COLO829 (cell line): ENCODE measurements at regions not wholly inside any gene's neighbourhood (a gene's known extent, or its start where the extent isn't known, plus 50 kb on each side); places are given as distances from the start of the nearest gene placed in this dataset.
A peak's percentile ranks its signal among the peaks of the same experiment; 100 is the strongest.
"Not testable (repeated sequence)": the region's sequence is repeated elsewhere in the genome, so short reads cannot be mapped to it uniquely, and the experiment has no call there.

Experiments used
- DNase-seq: peaks from one replicate; pipeline ENCODE4 v3.0.0; 2012; ENCODE audit warnings: low spot score

DNA sequence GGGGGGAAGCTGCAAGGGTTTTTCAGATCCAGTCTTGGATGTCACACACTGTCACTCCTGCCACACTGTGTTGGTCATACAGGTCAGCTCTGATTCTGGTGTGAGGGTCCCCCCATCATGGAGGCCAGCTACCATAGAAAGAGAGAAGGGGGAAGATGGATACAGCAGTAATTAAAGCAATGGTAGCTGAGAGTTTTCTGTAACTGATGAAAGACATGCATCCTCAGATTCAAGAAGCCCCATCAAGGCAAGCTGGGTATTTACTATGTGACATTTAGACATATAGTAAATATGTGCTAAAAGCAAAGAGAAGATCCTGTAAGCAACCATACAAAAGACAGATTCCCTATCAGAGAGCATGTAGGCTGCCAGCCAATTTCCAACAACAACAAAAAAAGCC lies 110.9 kb upstream of the COL5A1 start:
- DNase-seq: no peak

DNA sequence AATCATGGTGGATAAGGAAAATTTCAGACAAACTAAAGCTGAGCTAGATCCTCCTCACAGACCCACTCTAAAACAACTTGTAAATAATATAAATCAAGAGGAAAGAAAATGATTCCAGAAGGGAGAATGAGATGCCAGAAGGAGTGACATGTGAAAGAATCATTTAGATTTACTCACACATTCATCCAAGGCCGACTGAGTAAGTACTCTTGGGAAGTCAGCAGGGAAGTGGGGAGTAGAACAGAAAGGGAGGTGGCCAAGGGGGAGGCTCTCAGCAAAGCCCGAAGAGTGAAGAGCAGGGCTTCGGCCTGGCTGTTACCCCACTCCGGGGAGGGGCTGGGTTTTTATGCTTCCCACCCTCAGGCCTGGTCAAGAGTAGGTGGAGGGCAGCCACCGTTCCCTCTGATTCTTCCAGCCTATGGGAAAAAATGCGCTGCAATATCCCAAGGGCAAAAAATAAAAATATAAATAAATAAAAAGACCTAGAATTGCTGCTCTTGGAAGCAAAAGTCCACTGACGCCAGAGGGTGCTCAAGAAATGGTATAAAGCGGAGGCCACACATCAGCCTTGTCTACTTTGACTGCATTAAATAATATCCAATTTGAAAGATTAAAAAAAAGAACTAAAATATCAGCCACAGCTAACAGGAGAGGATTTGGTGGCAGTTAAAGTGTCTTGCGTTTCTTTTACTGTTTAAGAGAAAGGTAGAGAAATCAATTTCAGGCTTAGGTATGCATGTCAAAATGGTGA lies 110.2 kb upstream of the COL5A1 start:
- no peak for DNase-seq

DNA sequence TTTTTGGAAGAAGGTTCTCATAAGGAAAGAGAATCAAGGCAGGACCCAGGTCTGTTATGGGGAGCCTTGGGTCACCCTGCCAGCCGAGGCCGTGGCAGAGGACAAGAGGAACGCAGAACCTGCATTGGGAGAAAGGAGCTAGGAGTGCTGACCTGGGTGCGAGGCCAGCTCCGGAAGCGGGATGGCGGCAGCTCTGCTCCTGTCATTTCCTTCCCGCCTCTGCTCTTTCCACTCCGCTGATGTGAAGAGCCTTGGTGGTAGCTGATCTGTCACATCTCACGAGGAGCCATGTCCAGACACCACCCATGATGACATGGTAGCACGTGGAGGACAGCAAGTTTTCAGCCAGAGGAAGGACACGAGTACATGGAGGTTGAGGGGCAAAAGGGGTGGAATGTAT lies 109.5 kb upstream of the COL5A1 start:
- no peak for DNase-seq

DNA sequence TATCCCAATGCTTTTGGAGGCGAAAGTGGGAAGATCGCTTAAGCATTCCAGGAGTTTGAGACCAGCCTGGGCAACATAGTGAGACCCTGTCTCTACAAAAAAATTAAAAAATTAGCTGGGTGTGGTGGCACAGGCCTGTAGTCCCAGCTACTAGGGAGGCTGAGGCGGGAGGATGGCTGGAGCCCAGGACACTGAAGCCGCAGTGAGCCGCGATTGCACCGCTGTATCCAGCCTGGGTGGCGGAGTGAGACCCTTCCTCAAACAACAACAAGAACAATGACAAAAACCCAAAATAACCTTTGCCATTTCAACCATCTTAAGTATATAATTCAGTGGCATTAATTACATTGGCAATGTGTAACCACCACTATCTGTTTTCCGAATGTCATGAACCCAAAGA lies 108.9 kb upstream of the COL5A1 start:
- not testable (repeated sequence) for DNase-seq

DNA sequence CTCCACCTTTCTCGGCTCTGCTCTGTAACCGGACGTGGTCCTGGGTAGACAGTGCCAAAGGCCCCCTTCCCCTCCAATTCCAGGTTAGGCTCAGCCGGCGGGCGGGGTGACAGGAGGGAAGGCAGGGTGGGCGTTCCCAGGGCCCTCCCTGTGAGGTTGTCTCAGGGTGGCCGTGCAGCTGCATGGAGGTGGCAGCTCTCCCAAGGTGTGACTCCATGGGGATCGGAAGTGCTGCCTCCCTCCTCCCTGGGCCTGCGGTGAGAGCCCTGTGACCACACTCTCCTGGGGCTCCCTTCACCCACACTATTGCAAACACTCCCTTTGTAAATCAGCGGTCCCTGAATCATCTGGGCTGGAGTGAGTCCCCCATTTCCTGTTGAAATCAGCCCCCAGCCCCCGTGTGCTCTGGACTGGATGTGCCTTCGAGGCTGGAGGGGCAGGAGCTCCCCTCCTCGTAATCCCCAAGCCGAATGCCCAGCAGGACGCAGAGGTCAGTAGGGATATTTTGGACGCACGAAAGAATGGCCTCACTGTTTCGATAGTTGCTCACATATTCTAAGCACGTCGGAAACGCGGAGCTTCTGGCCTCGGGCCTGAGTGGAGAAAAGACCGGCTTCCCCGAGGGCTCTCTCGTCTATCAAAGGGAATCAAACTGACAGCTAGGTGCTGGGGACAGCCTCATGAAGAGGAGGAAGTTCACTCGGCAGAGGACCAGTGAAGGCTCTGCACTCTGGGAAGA lies 107.6 kb upstream of the COL5A1 start:
- DNase-seq: peak; percentile 60

DNA sequence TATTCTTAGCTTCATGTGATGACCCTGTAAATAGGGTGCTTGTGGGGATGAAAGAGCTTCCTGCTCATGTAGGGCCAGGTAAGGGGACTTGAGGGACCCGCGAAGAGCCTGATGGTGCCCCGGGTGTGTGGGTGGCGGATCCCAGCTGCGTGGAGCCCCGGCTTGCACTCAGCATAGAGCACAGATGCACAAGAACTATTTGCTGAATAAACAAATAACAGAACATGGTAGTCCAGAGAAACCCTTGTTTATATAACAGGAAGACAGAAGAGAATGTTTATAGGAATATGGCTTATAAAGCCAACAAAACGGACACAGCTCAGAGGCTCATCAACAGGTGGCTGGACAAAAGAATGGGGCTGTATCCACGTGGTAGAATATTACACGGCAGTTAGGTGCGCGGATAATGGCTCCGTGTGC lies 106.9 kb upstream of the COL5A1 start:
- DNase-seq: no peak

DNA sequence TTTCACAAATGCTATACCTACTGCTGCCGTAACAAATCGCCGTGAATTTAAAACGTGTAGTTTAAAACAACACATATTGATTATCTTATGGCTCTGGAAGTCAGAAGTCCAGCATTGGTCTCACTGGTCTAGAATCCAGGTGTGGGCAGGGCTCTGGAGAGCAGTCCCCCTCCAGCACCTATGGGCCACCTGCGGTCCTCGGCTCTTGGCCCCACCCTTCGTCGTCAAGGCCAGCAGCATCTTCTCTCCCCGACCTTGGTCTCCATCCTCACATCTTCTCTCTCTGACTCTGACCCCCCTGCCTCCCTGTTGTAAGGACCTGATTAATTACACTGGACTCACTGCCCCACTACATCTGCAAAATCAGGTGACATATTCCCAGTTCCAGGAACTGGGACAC lies 106.4 kb upstream of the COL5A1 start:
- no peak for DNase-seq

DNA sequence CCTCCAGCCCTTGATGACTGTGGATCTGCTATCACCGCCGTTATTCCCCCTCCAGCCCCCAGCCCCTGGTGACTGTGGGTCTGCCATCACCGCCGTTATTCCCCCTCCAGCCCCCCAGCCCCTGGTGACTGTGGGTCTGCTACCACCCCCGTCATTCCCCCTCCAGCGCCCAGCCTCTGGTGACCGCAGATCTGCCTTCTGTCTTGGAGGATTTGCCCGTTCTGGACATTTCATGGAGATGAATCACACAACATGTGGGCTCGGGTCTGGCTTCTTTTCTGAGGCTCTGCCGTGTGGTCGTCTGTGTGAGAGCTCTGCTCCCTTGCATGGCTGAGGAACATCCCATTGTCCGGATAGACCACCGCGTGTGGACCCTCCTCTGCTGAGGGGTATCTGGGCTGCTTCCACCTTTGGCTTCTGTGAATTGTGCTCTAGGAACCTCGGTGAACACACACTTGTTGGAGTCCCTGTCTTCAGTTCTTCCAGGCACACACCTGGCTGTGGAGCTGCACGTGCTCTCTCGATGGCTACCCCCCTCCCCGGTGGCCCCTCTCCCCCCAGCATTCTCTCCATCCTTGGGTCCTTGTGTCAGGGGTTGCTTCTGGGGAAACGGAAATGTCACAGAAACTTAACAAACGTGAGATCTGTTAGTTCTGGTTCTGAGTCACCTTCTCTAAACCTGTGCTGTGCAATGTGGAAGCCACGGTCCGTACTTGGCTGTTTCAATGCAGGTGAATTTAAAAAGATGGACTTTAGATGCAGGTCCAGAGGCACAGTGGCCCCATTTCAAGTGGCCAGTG lies 105.3 kb upstream of the COL5A1 start:
- no peak for DNase-seq

DNA sequence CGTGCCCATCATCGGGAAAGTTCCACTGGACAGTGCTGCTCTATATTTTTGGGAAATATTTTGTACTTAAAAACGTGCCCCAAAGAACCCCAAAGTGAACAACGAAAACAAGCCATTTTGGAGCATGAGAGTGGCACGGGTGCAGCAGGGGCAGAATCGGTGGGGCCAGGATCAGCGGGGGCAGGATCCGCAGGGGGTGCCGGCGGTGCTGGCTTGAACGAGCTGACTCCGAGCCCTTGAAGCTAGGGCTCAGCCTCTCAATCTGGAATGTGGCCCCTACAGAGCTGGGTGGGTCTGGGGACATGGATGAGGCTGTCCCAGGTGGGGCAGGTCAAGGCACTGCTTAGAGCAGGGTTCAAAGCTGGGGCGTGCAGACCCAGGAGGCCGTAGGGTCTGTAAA lies 104.7 kb upstream of the COL5A1 start:
- DNase-seq: no peak

DNA sequence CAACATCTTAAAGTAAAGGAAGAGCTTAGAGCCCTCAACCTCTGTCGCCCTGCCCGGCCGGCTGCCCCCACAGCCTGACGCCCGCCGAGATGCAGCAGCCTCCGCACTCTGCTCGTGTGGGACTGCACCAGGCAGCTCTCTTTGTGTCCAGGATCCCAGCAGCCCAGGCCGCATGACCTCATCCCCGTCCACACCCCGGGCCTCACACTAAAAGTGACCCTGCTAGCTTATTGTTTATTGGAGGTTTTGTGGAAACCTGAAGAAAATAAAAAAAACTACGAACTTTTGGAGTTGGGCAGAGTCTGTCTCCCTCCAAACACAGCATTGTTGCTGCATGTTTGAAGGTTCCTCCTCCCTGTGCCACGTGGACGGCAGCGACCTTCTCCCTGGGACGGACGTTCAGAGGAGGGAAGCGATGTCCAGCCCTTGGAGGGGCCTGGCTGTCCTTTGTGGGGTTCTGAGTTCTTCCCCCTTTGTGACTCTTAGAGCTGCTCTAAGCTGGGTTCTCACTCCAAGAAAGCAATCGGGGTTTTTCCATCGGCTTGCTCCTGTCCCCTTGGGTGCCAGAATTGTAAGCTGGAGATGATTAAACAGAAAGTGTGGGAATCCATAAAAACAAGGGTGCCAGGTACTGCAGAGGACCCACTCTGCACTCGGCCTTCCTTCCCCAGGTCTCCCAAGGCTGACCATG lies 103.5 kb upstream of the COL5A1 start:
- no peak for DNase-seq

DNA sequence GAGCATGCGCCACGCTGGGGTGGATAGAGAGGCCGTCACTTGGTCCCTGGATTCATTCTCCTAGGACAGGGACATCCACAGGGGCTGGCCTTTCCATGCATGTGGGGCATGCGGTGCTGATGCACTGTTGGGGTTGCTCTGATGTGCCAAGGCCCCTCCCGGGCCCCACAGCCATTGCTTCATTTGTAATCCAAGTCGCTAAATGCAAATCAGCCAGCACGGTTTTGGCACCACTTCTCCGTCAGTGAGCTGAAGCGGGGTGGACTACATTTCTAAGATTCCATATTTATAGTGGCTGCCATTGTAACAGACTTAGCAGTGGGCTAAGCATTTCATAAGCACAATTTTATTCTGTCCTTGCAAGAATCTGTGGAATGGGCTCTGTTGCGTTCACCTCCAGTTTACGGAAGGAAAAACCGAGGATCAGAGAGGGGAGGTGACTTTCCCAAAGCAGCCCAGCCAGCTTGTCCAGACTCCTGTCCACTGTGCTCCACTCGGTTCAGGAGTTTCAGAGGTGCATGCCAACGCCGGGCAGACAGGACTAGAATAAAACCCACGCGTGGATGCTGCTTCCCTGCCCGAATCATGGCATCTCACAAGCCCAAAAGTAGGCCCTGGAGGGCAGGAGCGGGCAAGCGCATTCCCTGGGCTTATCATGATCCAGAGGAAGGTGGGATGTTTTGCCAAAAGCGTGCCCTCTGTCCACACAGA lies 102.6 kb upstream of the COL5A1 start:
- DNase-seq: no peak

DNA sequence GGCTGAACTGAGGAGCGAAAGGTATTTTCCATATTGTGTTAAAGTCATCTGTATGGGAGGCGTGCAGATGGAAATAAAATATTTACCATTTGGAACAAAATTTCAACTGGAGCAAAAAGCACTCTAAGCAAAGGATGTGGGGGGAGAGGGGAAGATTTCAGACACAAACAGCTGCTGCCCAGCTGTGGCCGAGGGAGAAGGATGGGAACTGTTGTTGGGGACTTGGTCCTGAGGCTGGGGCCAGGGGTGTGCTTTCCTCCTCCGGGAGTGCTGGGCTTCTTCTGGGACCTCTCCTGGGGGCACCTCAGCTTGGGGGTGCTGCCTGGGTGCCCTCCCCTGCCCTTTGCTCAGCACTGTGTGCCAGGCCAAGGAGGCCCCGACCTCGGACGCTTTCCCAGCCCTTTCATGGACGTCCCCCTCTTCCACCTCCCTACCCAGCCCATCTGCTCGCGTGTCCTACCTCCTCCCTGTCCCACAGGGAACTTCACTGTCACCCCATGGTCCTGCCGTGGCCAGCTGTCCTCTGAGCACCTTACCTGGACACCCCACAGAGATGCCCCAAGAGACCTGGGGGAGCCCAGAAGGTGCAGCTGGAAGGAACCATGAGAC lies 101.9 kb upstream of the COL5A1 start:
- no peak for DNase-seq

DNA sequence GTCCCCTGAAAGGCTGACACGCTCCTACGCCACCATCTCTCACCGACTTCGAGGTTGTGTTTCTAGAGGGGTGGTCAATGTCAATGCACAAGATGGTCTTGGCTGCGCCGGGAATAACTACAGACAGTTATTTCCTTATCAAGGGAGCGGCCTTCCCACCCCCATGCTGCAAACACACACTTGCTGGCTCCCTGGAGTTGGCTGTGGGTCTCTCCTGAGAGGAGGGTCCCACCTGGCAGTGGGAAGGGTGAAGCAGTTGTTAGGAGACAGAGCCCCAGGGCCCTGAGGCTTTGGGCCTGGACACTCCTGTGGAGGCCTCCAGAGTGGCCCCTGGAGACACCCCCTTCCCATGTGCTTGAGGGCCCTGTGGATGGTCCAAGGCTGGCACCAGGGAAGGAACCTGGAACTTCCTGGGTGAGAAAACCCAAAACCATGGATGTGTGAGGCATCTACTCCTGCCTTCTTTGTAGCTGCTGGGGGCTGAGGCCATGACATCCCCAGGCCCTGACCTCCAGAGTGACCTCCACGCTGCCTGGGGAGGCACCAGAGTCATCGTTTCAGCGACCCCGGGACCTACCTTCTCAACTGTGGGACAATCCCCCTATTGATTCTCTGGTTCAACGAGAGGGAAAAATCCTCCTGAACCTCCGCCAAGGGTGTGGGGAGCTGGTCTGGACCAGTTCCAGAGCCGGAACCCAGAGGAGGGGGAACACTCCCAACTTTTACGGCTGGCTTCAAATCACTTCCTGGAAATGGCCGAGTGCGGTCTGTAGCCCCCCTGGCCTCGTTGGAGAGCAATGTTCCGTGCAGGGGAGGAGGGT lies 101.1 kb upstream of the COL5A1 start:
- DNase-seq: no peak

DNA sequence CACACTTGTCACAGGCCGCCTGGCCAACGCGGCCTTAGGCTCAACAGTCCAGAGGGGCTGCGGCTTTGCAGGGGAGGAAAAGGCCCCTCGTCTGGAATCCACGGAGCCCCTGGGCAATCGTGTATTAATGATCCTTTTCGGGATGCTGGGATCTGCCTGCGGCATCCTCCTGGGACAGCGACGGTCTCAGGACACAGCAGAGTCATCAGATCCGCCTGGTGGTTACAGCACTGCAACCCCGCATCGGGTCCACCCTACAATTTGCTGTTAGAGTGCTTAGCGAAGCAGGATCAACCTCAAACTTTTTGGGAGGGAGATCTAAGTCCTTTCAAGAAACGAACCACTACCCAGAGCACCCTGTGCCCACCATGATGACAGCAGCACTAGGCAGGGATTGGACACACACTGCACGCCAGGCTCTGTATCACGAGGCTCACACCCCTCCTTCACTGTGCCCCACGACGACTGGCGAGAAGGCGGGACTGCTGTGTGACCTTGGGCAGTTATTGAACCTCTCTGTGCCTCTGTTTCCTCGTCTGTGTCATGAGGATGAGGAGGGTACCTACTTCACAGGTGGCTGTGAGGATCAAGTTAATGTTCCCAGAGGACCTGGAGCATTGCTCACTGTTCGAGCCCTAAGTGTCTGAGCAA lies 100.4 kb upstream of the COL5A1 start:
- DNase-seq: no peak

DNA sequence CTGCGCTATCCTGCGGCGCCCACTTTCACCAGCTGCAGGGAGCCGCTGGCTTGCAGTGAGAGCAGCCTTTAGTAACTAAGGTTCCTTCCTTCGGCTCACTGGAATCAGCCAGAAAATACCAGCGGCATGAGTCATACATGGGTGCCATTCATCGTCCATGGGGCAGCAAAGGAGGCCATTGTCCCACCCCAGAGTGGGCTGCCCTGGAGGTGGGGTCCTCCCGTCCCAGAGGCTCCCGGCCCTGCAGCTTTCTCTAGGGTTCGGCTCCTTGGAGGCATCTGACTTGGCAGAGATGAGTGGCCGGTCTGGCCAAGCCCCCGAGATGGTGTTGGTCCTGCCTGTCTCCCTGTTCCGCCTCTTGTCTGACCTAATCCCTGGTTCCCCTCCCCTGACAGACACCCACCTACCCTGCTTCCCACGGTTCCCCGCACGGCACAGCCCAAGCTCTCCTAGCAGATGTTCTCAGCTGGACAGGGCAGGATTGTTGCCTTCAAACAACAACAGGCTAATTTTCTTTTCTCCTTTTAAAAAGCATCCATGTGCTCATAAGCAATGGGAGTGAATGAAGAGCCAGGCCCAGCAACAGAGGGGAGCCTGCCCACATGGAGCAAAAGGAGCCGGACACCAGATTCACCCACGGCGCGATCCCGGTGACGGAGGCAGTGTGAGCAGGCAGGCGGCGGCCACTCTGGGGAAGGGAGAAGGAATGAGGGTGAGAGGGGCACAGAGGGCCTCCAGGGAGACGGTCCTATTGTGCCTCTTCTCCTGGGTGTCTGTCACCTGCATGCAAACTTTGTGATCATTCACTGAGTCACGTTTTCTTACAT lies 97.0 kb upstream of the COL5A1 start:
- peak; percentile 94 for DNase-seq

DNA sequence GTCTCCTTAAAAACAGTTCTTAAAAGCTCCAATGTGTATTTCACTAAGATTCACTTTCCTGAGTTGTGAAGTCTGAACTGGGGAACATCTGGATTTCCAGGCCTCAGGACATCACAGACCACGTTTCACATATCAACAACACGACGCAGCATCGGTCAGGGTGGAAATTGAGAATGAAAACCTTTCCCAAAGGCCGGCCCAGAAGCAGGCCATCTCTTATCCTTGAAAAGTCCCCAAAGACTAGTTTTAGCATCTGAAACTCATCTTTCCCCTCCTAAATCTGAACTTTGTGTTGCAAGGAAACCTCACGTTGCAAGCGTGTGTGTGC lies 96.4 kb upstream of the COL5A1 start:
- DNase-seq: no peak

DNA sequence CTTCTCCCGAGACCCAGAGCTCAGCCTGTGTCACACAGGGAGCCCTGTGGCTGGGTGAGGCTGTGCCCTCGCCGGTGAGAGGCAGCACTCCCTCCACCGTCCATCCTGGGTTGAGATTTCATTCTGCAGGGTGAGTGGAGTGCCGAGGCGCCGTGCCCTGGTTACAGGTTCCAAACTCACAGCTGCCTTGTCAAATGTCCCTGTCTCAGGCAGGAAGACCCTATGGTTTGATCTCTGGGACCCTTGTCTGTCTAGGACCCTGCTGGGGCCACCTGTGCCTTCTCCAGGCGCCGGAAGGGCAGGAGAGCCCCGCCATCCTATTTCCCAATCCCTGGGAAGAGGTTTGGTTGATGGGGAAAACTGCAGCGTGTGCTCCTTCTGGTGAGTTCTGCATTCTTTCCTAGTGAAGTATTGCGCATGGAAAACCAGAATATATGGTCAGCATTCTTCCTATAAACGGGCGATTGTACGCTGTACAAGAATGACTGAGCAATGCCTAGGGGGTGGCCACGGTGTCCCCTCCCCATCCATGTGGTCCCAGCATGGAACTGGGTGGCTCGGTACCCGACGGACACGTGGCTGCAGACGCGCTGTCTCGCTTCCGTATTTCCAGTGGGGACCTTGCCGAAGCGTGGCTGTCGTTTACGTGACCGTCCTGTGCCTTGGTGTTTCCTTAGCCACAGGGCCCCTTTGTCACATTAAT lies 95.9 kb upstream of the COL5A1 start:
- DNase-seq: no peak

DNA sequence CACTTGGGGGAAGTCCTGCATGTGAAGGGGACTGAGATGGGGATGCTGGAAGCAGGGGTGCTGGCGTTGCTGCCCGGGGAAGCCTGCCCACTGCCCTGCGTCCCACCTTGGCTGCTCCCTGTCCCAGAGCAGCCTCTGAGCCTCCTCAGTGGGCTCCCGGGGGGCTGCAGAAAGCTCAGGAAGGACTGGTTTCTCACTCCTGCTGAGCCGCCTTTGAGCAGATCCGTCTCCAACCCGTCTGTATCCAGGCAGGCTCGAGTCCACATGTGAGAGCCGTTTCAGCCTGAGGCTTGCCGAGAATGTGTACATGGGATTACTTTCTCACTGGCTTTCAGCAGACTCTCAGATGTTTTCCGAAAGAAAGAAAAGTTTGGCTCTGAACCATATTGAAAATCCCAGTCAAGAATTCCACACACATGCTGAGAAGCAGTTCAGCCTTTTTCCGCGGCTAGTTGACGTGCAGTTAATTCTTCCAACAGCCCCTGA lies 95.3 kb upstream of the COL5A1 start:
- no peak for DNase-seq
